ENCODE measurements at regions not wholly inside any gene's neighbourhood (a gene's known extent, or its start where the extent isn't known, plus 50 kb on each side); places are given as distances from the start of the nearest gene placed in this dataset.

GRCh38 chr1:195618287-195618686 lies 990.0 kb downstream of the KCNT2 start:
- Histone ChIP-seq H3K18ac (ENCODE audit: low read length) (no peak overlapping the region), H3K4ac (ENCODE audit: low read depth, low read length) (no peak overlapping the region), H2AFZ (ENCODE audit: insufficient read depth, low read length, poor library complexity) (no peak overlapping the region), H2BK12ac (ENCODE audit: low read length) (no peak overlapping the region), H3K4me3 (ENCODE audit: low read depth, low read length) (no peak overlapping the region), H3K27me3 (ENCODE audit: insufficient read depth, low read length) (no peaks in the 10 kb centered on the region), H3K79me2 (ENCODE audit: control insufficient read depth, insufficient read depth, low read length, poor library complexity) (no peaks in the 10 kb centered on the region), H3K27ac (ENCODE audit: low read depth, low read length) (no peak overlapping the region), H4K12ac (ENCODE audit: low read depth, low read length) (no peak overlapping the region), H3K4me2 (ENCODE audit: low read length) (no peak overlapping the region), H3K4me1 (ENCODE audit: control insufficient read depth in 1 of 2, insufficient read depth in 2 of 2, low read length in 2 of 2) (no peaks in the 10 kb centered on the region), H2BK5ac (ENCODE audit: low read depth, low read length, poor library complexity) (no peak overlapping the region), H3K79me1 (ENCODE audit: low read length) (no peaks in the 10 kb centered on the region), H2AK5ac (ENCODE audit: low read length) (no peak overlapping the region), H3K9ac (ENCODE audit: low read length) (no peak overlapping the region), H3K36me3 (ENCODE audit: control insufficient read depth in 1 of 2, insufficient read depth in 2 of 2, low read length in 2 of 2) (no peaks in the 10 kb centered on the region), H3K23ac (ENCODE audit: low read length) (no peak overlapping the region), H3K14ac (ENCODE audit: low read length) (no peak overlapping the region), H2BK120ac (ENCODE audit: insufficient read depth, low read length, poor library complexity) (no peak overlapping the region), H3K9me3 (ENCODE audit: insufficient read depth, low read depth, low read length) (no peaks in the 10 kb centered on the region), H4K8ac (ENCODE audit: low read depth, low read length) (no peak overlapping the region), H4K91ac (ENCODE audit: low read depth, low read length) (no peak overlapping the region)
- no CpG with 5 or more reads among the region's 3 CpGs for WGBS (ENCODE audit: extremely low coverage, insufficient coverage, insufficient read length)
- DNase-seq, result no peak

DNA sequence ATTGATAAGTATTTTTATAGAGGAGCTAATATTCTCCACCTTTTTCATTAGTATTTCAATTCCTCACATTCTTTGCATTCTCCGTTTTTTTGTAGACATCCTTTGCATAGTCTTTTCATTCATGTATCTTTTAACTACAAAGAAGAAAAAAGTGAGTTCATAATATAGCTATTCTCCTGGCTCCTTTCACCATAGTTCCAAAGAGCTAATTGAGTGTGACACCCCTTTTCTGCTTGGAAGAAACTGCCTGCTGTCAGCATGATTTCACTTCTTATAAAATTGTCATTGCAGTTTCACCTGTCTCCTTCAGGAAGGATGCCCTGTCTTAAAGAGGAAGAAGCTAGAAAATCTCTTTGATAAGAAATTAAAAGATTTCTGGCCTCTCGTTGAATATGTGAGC lies 991.1 kb downstream of the KCNT2 start:
- Histone ChIP-seq H3K14ac (ENCODE audit: low read length) (no peak overlapping the region), H2AFZ (ENCODE audit: insufficient read depth, low read length, poor library complexity) (no peak overlapping the region), H4K12ac (ENCODE audit: low read depth, low read length) (no peak overlapping the region), H4K91ac (ENCODE audit: low read depth, low read length) (no peak overlapping the region), H3K23ac (ENCODE audit: low read length) (no peak overlapping the region), H3K4ac (ENCODE audit: low read depth, low read length) (no peak overlapping the region), H3K27me3 (ENCODE audit: insufficient read depth, low read length) (no peaks in the 10 kb centered on the region), H2BK120ac (ENCODE audit: insufficient read depth, low read length, poor library complexity) (no peak overlapping the region), H3K79me2 (ENCODE audit: control insufficient read depth, insufficient read depth, low read length, poor library complexity) (no peaks in the 10 kb centered on the region), H2BK5ac (ENCODE audit: low read depth, low read length, poor library complexity) (no peak overlapping the region), H3K9me3 (ENCODE audit: insufficient read depth, low read depth, low read length) (no peaks in the 10 kb centered on the region), H3K4me1 (ENCODE audit: control insufficient read depth in 1 of 2, insufficient read depth in 2 of 2, low read length in 2 of 2) (no peaks in the 10 kb centered on the region), H2BK12ac (ENCODE audit: low read length) (no peak overlapping the region), H4K8ac (ENCODE audit: low read depth, low read length) (no peak overlapping the region), H2AK5ac (ENCODE audit: low read length) (no peak overlapping the region), H3K4me3 (ENCODE audit: low read depth, low read length) (no peak overlapping the region), H3K18ac (ENCODE audit: low read length) (no peak overlapping the region), H3K36me3 (ENCODE audit: control insufficient read depth in 1 of 2, insufficient read depth in 2 of 2, low read length in 2 of 2) (no peaks in the 10 kb centered on the region), H3K9ac (ENCODE audit: low read length) (no peak overlapping the region), H3K4me2 (ENCODE audit: low read length) (no peak overlapping the region), H3K79me1 (ENCODE audit: low read length) (no peaks in the 10 kb centered on the region), H3K27ac (ENCODE audit: low read depth, low read length) (no peak overlapping the region)
- DNase-seq, result no peak
- no CpG with 5 or more reads among the region's 2 CpGs for WGBS (ENCODE audit: extremely low coverage, insufficient coverage, insufficient read length)

DNA sequence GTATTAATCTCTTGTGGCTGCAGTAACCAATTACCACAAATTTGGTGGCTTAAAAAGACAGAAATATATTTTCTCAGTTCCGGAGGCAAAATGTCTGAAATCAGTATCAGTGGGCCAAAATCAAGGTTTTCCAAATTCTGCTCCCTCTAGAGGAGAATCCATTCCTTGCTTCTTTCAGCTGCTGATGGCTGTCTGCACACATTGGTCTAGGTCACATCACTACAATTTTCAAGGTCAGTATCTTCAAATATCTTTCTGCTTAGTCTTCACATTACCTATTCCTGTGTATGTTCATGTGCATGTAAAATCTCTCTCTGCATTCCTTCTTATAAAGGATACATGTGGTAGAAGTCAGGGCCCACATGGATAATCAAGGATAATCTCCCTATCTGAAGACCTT lies 999.4 kb downstream of the KCNT2 start:
- Histone ChIP-seq H2BK12ac (ENCODE audit: low read length) (no peak overlapping the region), H4K12ac (ENCODE audit: low read depth, low read length) (no peak overlapping the region), H3K27ac (ENCODE audit: low read depth, low read length) (no peak overlapping the region), H3K23ac (ENCODE audit: low read length) (no peak overlapping the region), H3K9me3 (ENCODE audit: insufficient read depth, low read depth, low read length) (no peaks in the 10 kb centered on the region), H3K4me2 (ENCODE audit: low read length) (no peak overlapping the region), H4K91ac (ENCODE audit: low read depth, low read length) (no peak overlapping the region), H3K14ac (ENCODE audit: low read length) (no peak overlapping the region), H3K27me3 (ENCODE audit: insufficient read depth, low read length) (no peaks in the 10 kb centered on the region), H3K4me1 (ENCODE audit: control insufficient read depth in 1 of 2, insufficient read depth in 2 of 2, low read length in 2 of 2) (no peaks in the 10 kb centered on the region), H3K4ac (ENCODE audit: low read depth, low read length) (no peak overlapping the region), H3K36me3 (ENCODE audit: control insufficient read depth in 1 of 2, insufficient read depth in 2 of 2, low read length in 2 of 2) (no peaks in the 10 kb centered on the region), H3K4me3 (ENCODE audit: low read depth, low read length) (no peak overlapping the region), H3K79me1 (ENCODE audit: low read length) (no peaks in the 10 kb centered on the region), H3K79me2 (ENCODE audit: control insufficient read depth, insufficient read depth, low read length, poor library complexity) (no peaks in the 10 kb centered on the region), H4K8ac (ENCODE audit: low read depth, low read length) (no peak overlapping the region), H2AFZ (ENCODE audit: insufficient read depth, low read length, poor library complexity) (no peak overlapping the region), H2BK5ac (ENCODE audit: low read depth, low read length, poor library complexity) (no peak overlapping the region), H2AK5ac (ENCODE audit: low read length) (no peak overlapping the region), H3K9ac (ENCODE audit: low read length) (no peak overlapping the region), H3K18ac (ENCODE audit: low read length) (no peak overlapping the region), H2BK120ac (ENCODE audit: insufficient read depth, low read length, poor library complexity) (no peak overlapping the region)
- no CpG with 5 or more reads among the region's 1 CpG for WGBS (ENCODE audit: extremely low coverage, insufficient coverage, insufficient read length)
- peak; percentile 0 to 47 for DNase-seq

GRCh38 chr1:195606483-195606882 lies 1001.8 kb downstream of the KCNT2 start:
- no peak overlapping the region for H4K91ac ChIP-seq (ENCODE audit: low read depth, low read length)
- H4K8ac ChIP-seq (ENCODE audit: low read depth, low read length), result no peak overlapping the region
- no peak overlapping the region for H3K18ac ChIP-seq (ENCODE audit: low read length)
- H3K4me2 ChIP-seq (ENCODE audit: low read length), result no peak overlapping the region
- no peaks in the 10 kb centered on the region for H3K4me1 ChIP-seq (ENCODE audit: control insufficient read depth in 1 of 2, insufficient read depth in 2 of 2, low read length in 2 of 2)
- H3K27ac ChIP-seq (ENCODE audit: low read depth, low read length), result no peak overlapping the region
- H2AK5ac ChIP-seq (ENCODE audit: low read length), result no peak overlapping the region
- H3K4me3 ChIP-seq (ENCODE audit: low read depth, low read length), result no peak overlapping the region
- H3K14ac ChIP-seq (ENCODE audit: low read length), result no peak overlapping the region
- H2BK12ac ChIP-seq (ENCODE audit: low read length), result no peak overlapping the region
- no peak overlapping the region for H2BK5ac ChIP-seq (ENCODE audit: low read depth, low read length, poor library complexity)
- H3K79me2 ChIP-seq (ENCODE audit: control insufficient read depth, insufficient read depth, low read length, poor library complexity), result no peaks in the 10 kb centered on the region
- H3K4ac ChIP-seq (ENCODE audit: low read depth, low read length), result no peak overlapping the region
- WGBS (ENCODE audit: extremely low coverage, insufficient coverage, insufficient read length), result no CpG with 5 or more reads among the region's 1 CpG
- no peak overlapping the region for H4K12ac ChIP-seq (ENCODE audit: low read depth, low read length)
- H3K36me3 ChIP-seq (ENCODE audit: control insufficient read depth in 1 of 2, insufficient read depth in 2 of 2, low read length in 2 of 2), result no peaks in the 10 kb centered on the region
- no peak overlapping the region for H2BK120ac ChIP-seq (ENCODE audit: insufficient read depth, low read length, poor library complexity)
- no peaks in the 10 kb centered on the region for H3K9me3 ChIP-seq (ENCODE audit: insufficient read depth, low read depth, low read length)
- no peak overlapping the region for H2AFZ ChIP-seq (ENCODE audit: insufficient read depth, low read length, poor library complexity)
- DNase-seq, result no peak
- no peaks in the 10 kb centered on the region for H3K27me3 ChIP-seq (ENCODE audit: insufficient read depth, low read length)
- H3K23ac ChIP-seq (ENCODE audit: low read length), result no peak overlapping the region
- no peaks in the 10 kb centered on the region for H3K79me1 ChIP-seq (ENCODE audit: low read length)
- H3K9ac ChIP-seq (ENCODE audit: low read length), result no peak overlapping the region
